Right atrium auricular region (tissue), 2 donors: ENCODE measurements at regions not wholly inside any gene's neighbourhood (a gene's known extent, or its start where the extent isn't known, plus 50 kb on each side); places are given as distances from the start of the nearest gene placed in this dataset.
"Not testable (repeated sequence)": the region's sequence is repeated elsewhere in the genome, so short reads cannot be mapped to it uniquely, and the experiment has no call there.

Source experiments
- DNase-seq: peaks from one replicate; pipeline ENCODE4 v3.0.0-alpha.2; 2019; ENCODE audit warnings: low spot score
- H3K27ac ChIP-seq, 2 donors: fragments of 200-600 bp; sonication (generic); 1 replicate in 1 of 2; 2 replicates in 1 of 2; pipeline ENCODE4 v1.5.1; 2016 to 2019
- H3K27me3 ChIP-seq, 2 donors: fragments of 200-600 bp; sonication (generic); one replicate each; pipeline versions ENCODE4 v1.5.1 to v1.6.0; 2017 to 2019
- H3K36me3 ChIP-seq: fragments of 200-600 bp; sonication (generic); one replicate; pipeline ENCODE4 v1.5.1; 2016
- H3K4me1 ChIP-seq, 2 donors: fragments of 200-600 bp; sonication (generic); one replicate each; pipeline versions ENCODE4 v1.5.1 to v1.6.0; 2017 to 2019
- H3K4me3 ChIP-seq, 2 donors: fragments of 200-600 bp; sonication (generic); 1 replicate in 1 of 2; 2 replicates in 1 of 2; pipeline ENCODE4 v1.5.1; 2017 to 2019; ENCODE audit warnings: mild to moderate bottlenecking in 1 of 2, moderate library complexity in 1 of 2
- H3K9me3 ChIP-seq, 2 donors: fragments of 200-600 bp; sonication (generic); one replicate each; pipeline ENCODE4 v1.5.1; 2019
- CTCF ChIP-seq, 2 donors: fragments of 200-600 bp; sonication (generic); IDR thresholded peaks; one replicate each; pipeline ENCODE4 v1.5.1; 2019; ENCODE audit warnings: antibody characterized with exemption in 2 of 2

- not testable (repeated sequence) for DNase-seq, H3K9me3 ChIP-seq, H3K36me3 ChIP-seq, H3K4me3 ChIP-seq, H3K27ac ChIP-seq, H3K4me1 ChIP-seq, H3K27me3 ChIP-seq
Observed at GRCh38 chr12:76292891-76293290, 55.3 kb downstream of the BBS10 start.

- not testable (repeated sequence) for H3K4me3 ChIP-seq, H3K4me1 ChIP-seq, H3K9me3 ChIP-seq, H3K36me3 ChIP-seq, H3K27me3 ChIP-seq, DNase-seq, H3K27ac ChIP-seq
Observed at GRCh38 chr12:76292305-76292704, 55.9 kb downstream of the BBS10 start.

GRCh38 chr12:76290963-76291859, 57.0 kb downstream of the BBS10 start:
- Histone ChIP-seq H3K4me3 (no peak overlapping the region), H3K4me1 (no peaks in the 10 kb centered on the region), H3K9me3 (no peaks in the 10 kb centered on the region), H3K36me3 (no peaks in the 10 kb centered on the region), H3K27me3 (no peaks in the 10 kb centered on the region), H3K27ac (no peak overlapping the region)
- no peak for TF ChIP-seq CTCF (IDR thresholded peaks at IDR 0.05)
- no peak for DNase-seq

DNA sequence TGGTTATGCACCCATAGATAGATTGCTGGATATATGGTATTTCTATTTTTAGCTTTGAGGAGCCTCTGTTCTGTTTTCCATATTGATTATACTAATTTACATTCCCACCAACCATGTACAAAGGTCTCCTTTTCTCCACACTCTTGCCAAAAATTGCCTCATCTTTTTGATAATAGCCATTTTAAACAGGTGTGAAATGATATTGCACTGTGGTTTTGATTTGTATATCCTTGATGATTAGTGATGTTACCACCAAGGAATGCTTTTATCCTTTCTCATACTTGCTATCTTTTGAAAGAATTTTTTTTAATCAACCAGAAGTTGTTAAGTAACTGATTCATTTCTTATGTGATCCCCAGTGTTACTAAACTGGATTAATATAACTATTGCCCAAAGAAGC, 60.0 kb downstream of the BBS10 start:
- Histone ChIP-seq H3K36me3 (no peaks in the 10 kb centered on the region), H3K27ac (no peak overlapping the region), H3K9me3 (no peaks in the 10 kb centered on the region), H3K27me3 (no peaks in the 10 kb centered on the region), H3K4me1 (no peaks in the 10 kb centered on the region), H3K4me3 (no peak overlapping the region)
- DNase-seq, result no peak
- no peak for TF ChIP-seq CTCF (IDR thresholded peaks at IDR 0.05)

DNA sequence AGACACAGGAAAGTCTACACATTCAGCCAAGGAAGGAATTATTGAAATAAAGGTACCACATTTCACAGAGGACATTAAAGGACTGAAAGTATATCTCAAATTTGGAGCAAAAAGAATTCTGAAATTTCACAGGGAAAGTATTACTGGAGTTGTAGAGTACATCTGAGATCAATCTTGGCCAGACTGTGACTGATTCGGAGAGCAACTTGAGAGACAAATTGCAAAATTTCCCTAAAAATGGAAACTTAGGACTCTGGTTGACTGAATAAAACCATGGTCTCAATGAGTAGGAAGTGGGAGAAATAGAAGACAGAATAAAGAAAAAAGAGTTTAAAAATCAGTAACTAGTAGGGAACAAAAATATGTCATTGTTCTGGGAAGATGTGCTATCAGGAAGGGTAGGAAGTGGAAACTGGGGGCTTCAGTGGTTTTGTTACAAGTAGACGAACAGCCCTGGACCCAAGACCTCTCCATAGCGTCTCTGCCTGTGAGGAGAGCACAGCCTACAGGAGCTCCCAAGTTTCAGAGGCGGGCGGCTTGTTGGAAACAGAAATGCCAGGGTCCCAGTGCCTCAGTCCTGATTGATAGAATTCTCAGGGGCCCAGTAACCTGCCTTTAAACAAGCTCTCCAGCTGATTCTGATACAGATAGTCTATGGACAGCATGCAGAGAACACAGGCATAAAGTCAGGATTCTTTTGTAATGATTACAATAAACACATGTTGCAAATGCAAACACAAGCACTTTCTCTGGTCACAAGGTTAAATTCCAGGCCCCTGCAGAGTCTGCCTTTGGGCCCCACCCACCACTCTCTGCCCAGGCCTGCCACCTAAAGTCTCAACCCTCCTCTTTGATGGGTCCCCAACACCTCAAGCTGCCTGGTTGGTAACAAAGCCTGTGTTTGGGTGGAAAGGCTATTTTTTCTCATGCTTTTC, 63.1 kb downstream of the BBS10 start:
- no peak for TF ChIP-seq CTCF (IDR thresholded peaks at IDR 0.05)
- no peaks in the 10 kb centered on the region for H3K4me1 ChIP-seq

GRCh38 chr12:76282744-76283143, 65.5 kb downstream of the BBS10 start:
- H3K27ac ChIP-seq, result no peak overlapping the region
- TF ChIP-seq CTCF (IDR thresholded peaks at IDR 0.05), result no peak
- no peaks in the 10 kb centered on the region for H3K27me3 ChIP-seq
- no peaks in the 10 kb centered on the region for H3K36me3 ChIP-seq
- H3K4me1 ChIP-seq, result no peaks in the 10 kb centered on the region
- H3K4me3 ChIP-seq, result no peak overlapping the region
- no peak for DNase-seq
- H3K9me3 ChIP-seq, result no peaks in the 10 kb centered on the region

More for the DNA sequence above, 63.1 kb downstream of the BBS10 start:
- Histone ChIP-seq H3K4me3 (no peak overlapping the region), H3K27me3 (no peaks in the 10 kb centered on the region), H3K27ac (no peak overlapping the region), H3K36me3 (no peaks in the 10 kb centered on the region), H3K9me3 (no peaks in the 10 kb centered on the region)
- DNase-seq, result no peak
